ENCODE measurements at regions not wholly inside any gene's neighbourhood (a gene's known extent, or its start where the extent isn't known, plus 50 kb on each side); places are given as distances from the start of the nearest gene placed in this dataset.

DNA sequence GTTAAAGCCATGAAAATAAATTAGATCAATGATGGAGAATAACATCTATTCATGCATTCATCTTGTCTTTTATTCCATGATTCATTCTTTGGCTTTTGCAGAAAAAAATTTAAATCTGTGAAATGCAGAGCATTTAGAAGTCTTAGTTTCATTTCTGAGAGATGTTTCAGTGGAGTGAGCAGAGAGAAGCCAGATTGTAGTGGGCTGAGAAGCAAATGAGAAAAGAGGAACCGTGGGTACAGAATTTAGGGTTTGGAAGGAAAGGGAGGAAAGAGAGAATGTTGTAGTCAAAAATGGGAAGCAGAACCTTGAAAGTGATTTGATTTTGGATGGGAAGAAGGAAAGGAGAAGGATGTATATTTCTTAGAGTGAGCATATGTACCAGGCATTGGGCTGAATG is 260.3 kb upstream of the MAN1A1 start:
- TF ChIP-seq, protein P1, sequence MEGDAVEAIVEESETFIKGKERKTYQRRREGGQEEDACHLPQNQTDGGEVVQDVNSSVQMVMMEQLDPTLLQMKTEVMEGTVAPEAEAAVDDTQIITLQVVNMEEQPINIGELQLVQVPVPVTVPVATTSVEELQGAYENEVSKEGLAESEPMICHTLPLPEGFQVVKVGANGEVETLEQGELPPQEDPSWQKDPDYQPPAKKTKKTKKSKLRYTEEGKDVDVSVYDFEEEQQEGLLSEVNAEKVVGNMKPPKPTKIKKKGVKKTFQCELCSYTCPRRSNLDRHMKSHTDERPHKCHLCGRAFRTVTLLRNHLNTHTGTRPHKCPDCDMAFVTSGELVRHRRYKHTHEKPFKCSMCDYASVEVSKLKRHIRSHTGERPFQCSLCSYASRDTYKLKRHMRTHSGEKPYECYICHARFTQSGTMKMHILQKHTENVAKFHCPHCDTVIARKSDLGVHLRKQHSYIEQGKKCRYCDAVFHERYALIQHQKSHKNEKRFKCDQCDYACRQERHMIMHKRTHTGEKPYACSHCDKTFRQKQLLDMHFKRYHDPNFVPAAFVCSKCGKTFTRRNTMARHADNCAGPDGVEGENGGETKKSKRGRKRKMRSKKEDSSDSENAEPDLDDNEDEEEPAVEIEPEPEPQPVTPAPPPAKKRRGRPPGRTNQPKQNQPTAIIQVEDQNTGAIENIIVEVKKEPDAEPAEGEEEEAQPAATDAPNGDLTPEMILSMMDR (IDR thresholded peaks at IDR 0.05; ENCODE audit: control extremely low read depth, extremely low read depth, low read depth, missing control alignments): no peak
- no peak for DNase-seq (ENCODE audit: extremely low spot score)
- ChIA-PET CTCF (no interaction called here), POLR2A (no interaction called here)

DNA sequence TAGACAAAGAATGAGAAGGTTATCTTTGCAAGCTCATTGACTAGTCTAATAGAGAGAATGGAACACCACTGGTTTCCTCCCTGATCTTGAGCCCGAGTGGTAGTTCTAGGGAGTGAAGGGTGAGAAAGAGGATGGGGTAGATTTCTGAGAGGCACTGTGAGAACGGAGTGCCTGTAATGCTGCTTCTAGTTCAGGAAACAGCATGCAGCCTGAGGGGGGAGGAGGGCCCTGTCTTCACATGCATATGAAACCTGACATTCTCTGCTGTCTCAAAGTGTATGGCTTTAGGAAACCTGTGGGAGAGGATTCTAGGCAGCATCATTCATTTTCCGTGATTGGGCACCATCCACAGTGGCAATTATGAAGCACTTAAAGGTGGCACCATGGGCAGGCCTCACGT is 259.4 kb upstream of the MAN1A1 start:
- TF ChIP-seq, protein P1 (IDR thresholded peaks at IDR 0.05; ENCODE audit: control extremely low read depth, extremely low read depth, low read depth, missing control alignments): no peak
- no peak for DNase-seq (ENCODE audit: extremely low spot score)
- POLR2A ChIA-PET: no interaction called here
- CTCF ChIA-PET: no interaction called here

DNA sequence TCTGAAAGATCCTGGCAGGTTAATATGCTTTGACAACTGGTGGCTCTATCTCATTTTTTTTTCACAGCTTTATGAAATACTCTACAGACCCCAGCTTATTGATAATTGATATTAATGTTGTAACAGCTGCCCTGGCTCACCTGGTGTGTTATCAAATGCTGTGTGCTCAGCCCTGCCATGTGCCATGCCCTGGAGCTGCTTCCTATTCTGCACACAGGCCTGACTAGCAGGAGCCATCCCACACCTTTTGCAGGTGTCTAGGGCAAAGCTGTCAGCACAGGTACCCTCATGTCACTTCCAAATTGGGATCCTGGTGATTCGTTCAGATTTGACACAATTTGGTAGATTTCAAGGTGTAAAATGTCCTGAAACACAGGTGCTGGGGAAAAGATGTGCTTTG is 254.6 kb upstream of the MAN1A1 start:
- POLR2A ChIA-PET: no interaction called here
- CTCF ChIA-PET: interaction anchor here (1.4 to 2.1 kb wide), 2 partner anchors 13 to 38 kb away, joined by 3 to 5 read pairs; no protein-coding TSS in a partner anchor
- TF ChIP-seq, protein P1 (IDR thresholded peaks at IDR 0.05; ENCODE audit: control extremely low read depth, extremely low read depth, low read depth, missing control alignments): no peak
- no peak for DNase-seq (ENCODE audit: extremely low spot score)

DNA sequence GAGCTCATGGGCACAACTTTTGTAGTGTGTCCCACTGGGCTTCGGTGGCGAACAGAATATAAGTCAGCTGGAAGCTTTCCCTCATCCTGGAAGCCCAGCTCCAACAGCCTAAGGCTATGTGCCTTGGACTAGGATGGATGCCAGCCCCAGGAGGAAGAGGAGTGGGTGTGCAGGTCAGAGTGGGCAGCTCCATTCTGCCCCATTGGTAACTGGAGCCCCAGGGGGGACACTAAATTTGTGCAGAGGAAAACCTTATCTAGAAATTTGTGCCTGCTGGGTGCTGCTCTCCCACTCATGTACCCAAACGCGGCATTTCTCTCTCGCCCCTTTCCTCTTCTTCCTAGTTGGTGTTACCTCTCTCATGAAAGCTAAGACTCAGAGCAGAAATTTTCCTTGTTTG is 253.9 kb upstream of the MAN1A1 start:
- TF ChIP-seq, protein P1 (IDR thresholded peaks at IDR 0.05; ENCODE audit: control extremely low read depth, extremely low read depth, low read depth, missing control alignments): no peak
- ChIA-PET POLR2A (no interaction called here), CTCF (interaction anchor here (1.0 to 2.1 kb wide), 3 partner anchors 12 to 39 kb away, joined by 3 to 5 read pairs (median 3); no protein-coding TSS in a partner anchor)

DNA sequence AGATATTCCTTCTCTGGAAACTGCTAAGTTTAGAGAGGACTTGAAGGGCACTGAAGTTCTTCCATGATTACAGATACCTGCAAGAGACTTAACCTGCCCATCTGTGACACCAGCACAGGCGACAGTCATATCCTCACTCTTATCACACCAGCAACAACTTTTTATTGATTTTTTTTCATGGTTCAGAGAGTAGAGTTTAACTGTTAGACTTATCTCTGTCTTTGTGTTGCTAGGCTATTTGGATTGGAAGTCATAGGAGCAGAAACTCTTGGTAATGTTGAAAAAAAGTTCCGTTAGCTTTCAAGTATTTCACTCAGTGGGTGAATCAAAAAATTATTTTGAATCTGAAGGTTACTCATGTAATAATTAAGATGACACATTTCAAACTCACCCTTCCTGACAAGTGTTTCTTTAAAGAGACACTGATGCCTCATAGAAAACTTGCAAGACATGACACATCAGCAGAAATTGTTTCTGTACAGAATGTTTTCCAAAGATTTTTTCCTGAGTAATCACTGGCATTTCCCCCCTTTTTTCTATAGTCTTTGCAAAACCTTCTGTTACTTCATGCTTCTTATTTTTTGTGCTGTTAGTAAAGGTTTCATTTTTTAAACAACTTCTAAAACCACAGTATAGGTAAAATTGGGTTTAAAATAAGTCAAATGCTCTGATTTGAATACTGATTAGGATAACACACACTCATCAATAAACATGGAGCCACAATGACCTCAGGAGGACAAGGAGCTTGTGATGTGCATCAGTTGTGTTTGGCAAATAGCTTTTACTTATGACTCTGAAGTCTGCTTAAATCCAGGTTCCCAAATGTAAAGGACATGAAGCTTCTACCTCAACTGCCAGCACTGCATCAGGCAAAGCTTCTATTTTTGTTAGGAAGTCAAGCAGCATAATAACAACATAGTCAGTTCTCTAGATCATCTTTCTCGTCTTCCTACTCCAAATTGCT is 252.9 kb upstream of the MAN1A1 start:
- TF ChIP-seq, protein P1 (IDR thresholded peaks at IDR 0.05; ENCODE audit: control extremely low read depth, extremely low read depth, low read depth, missing control alignments): no peak
- ChIA-PET POLR2A (no interaction called here), CTCF (interaction anchor here (1.0 to 1.4 kb wide), 2 partner anchors 13 to 40 kb away, joined by 3 read pairs; no protein-coding TSS in a partner anchor)
- no peak for DNase-seq (ENCODE audit: extremely low spot score)

More for the DNA sequence above, 253.9 kb upstream of the MAN1A1 start:
- no peak for DNase-seq (ENCODE audit: extremely low spot score)

DNA sequence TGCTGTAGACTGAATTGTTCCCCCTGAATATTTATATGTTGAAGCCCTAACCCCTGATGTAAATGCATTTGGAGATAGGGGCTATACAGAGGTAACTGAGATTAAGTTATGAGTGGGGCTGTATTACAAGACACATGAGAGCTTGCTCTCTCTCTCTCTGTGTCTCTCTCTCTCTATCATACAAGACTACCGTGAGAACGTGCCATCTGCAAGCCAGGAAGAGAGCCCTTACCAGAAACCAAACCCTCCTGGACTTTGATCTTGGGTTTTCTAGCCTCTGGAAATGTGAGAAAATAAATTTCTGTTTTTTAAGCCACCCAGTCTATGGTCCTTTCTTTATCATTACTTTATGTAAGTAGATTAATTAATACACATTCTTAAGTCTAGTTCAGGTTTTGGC is 249.3 kb upstream of the MAN1A1 start:
- no peak for DNase-seq (ENCODE audit: extremely low spot score)
- TF ChIP-seq, protein P1 (IDR thresholded peaks at IDR 0.05; ENCODE audit: control extremely low read depth, extremely low read depth, low read depth, missing control alignments): no peak
- ChIA-PET POLR2A (no interaction called here), CTCF (no interaction called here)

All from GM10248 (cell line).